ENCODE measurements at regions not wholly inside any gene's neighbourhood (a gene's known extent, or its start where the extent isn't known, plus 50 kb on each side); places are given as distances from the start of the nearest gene placed in this dataset.
"Not testable (repeated sequence)": the region's sequence is repeated elsewhere in the genome, so short reads cannot be mapped to it uniquely, and the experiment has no call there.

- no peak overlapping the region for H3K27ac Mint-ChIP-seq
- no peak for DNase-seq
- H3K4me3 Mint-ChIP-seq, result no peak overlapping the region
- ATAC-seq, result no peak
- no peaks in the 10 kb centered on the region for H3K27me3 Mint-ChIP-seq
- no peaks in the 10 kb centered on the region for H3K4me1 Mint-ChIP-seq
- peaks cover 3 to 11% of the 10 kb centered on the region in 2 donors for H3K9me3 Mint-ChIP-seq
Observed at GRCh38 chr12:86613311-86613710, 357.1 kb upstream of the MGAT4C start.

- ATAC-seq, result no peak
- no peak overlapping the region for H3K27ac Mint-ChIP-seq
- H3K27me3 Mint-ChIP-seq, result no peaks in the 10 kb centered on the region
- H3K9me3 Mint-ChIP-seq, result peaks cover 3 to 11% of the 10 kb centered on the region in 2 donors
- H3K4me1 Mint-ChIP-seq, result no peaks in the 10 kb centered on the region
- no peak for DNase-seq
- no peak overlapping the region for H3K4me3 Mint-ChIP-seq
Observed at GRCh38 chr12:86608638-86609037, 352.4 kb upstream of the MGAT4C start.

- DNase-seq (no peak), ATAC-seq (no peak)
- Mint-ChIP-seq H3K4me3 (no peak overlapping the region), H3K27me3 (no peaks in the 10 kb centered on the region), H3K27ac (no peak overlapping the region), H3K4me1 (no peaks in the 10 kb centered on the region), H3K9me3 (peaks cover 0 to 6% of the 10 kb centered on the region in 2 donors)
Observed at GRCh38 chr12:86601550-86602308, 345.5 kb upstream of the MGAT4C start.

GRCh38 chr12:86600664-86601231 lies 344.6 kb upstream of the MGAT4C start:
- Mint-ChIP-seq H3K4me1 (no peaks in the 10 kb centered on the region), H3K27ac (no peak overlapping the region), H3K9me3 (peaks cover 0 to 6% of the 10 kb centered on the region in 2 donors), H3K4me3 (no peak overlapping the region), H3K27me3 (no peaks in the 10 kb centered on the region)
- DNase-seq (no peak), ATAC-seq (no peak)

- Mint-ChIP-seq H3K27ac (no peak overlapping the region), H3K4me1 (no peaks in the 10 kb centered on the region), H3K4me3 (no peak overlapping the region), H3K9me3 (peaks cover 0 to 6% of the 10 kb centered on the region in 2 donors), H3K27me3 (no peaks in the 10 kb centered on the region)
- ATAC-seq, result no peak
- no peak for DNase-seq
Observed at GRCh38 chr12:86597431-86597830, 341.2 kb upstream of the MGAT4C start.

- H3K4me3 Mint-ChIP-seq, result no peak overlapping the region
- DNase-seq, result no peak
- ATAC-seq, result no peak
- no peaks in the 10 kb centered on the region for H3K4me1 Mint-ChIP-seq
- H3K9me3 Mint-ChIP-seq, result no peaks in the 10 kb centered on the region
- no peaks in the 10 kb centered on the region for H3K27me3 Mint-ChIP-seq
- H3K27ac Mint-ChIP-seq, result no peak overlapping the region
Observed at GRCh38 chr12:86590296-86590695, 334.1 kb upstream of the MGAT4C start.

GRCh38 chr12:86574143-86574542 lies 318.0 kb upstream of the MGAT4C start:
- Mint-ChIP-seq H3K4me3 (no peak overlapping the region), H3K27ac (no peak overlapping the region), H3K4me1 (no peaks in the 10 kb centered on the region), H3K27me3 (no peaks in the 10 kb centered on the region), H3K9me3 (peaks cover 11 to 14% of the 10 kb centered on the region in 2 donors)
- DNase-seq (no peak), ATAC-seq (no peak)

GRCh38 chr12:86572455-86572854 lies 316.3 kb upstream of the MGAT4C start:
- no peak overlapping the region for H3K4me3 Mint-ChIP-seq
- ATAC-seq (no peak), DNase-seq (no peak)
- no peak overlapping the region for H3K27ac Mint-ChIP-seq
- no peaks in the 10 kb centered on the region for H3K27me3 Mint-ChIP-seq
- H3K9me3 Mint-ChIP-seq, result peaks cover 6 to 23% of the 10 kb centered on the region in 2 donors
- no peaks in the 10 kb centered on the region for H3K4me1 Mint-ChIP-seq

- Mint-ChIP-seq H3K27ac (no peak overlapping the region), H3K4me3 (no peak overlapping the region), H3K9me3 (peaks cover 10 to 26% of the 10 kb centered on the region in 2 donors), H3K4me1 (no peaks in the 10 kb centered on the region), H3K27me3 (no peaks in the 10 kb centered on the region)
- DNase-seq, result no peak
- ATAC-seq, result no peak
Observed at GRCh38 chr12:86565038-86565437, 308.8 kb upstream of the MGAT4C start.

- not testable (repeated sequence) for H3K27ac Mint-ChIP-seq, ATAC-seq, H3K4me1 Mint-ChIP-seq, H3K4me3 Mint-ChIP-seq, H3K27me3 Mint-ChIP-seq, DNase-seq
- peaks cover 0 to 15% of the 10 kb centered on the region in 2 donors for H3K9me3 Mint-ChIP-seq
Observed at GRCh38 chr12:86555491-86555890, 299.3 kb upstream of the MGAT4C start.

- no peaks in the 10 kb centered on the region for H3K9me3 Mint-ChIP-seq
- ATAC-seq, result no peak
- DNase-seq, result no peak
- H3K27ac Mint-ChIP-seq, result no peak overlapping the region
- H3K4me1 Mint-ChIP-seq, result no peaks in the 10 kb centered on the region
- no peak overlapping the region for H3K4me3 Mint-ChIP-seq
- no peaks in the 10 kb centered on the region for H3K27me3 Mint-ChIP-seq
Observed at GRCh38 chr12:86551146-86551571, 295.0 kb upstream of the MGAT4C start.

- Mint-ChIP-seq H3K27ac (no peak overlapping the region), H3K4me1 (no peaks in the 10 kb centered on the region), H3K27me3 (no peaks in the 10 kb centered on the region), H3K4me3 (no peak overlapping the region), H3K9me3 (no peaks in the 10 kb centered on the region)
- ATAC-seq (no peak), DNase-seq (no peak)
Observed at GRCh38 chr12:86550218-86551145, 294.3 kb upstream of the MGAT4C start.

- DNase-seq (no peak), ATAC-seq (no peak)
- H3K27ac Mint-ChIP-seq, result no peak overlapping the region
- H3K4me1 Mint-ChIP-seq, result no peaks in the 10 kb centered on the region
- H3K9me3 Mint-ChIP-seq, result no peaks in the 10 kb centered on the region
- no peaks in the 10 kb centered on the region for H3K27me3 Mint-ChIP-seq
- H3K4me3 Mint-ChIP-seq, result no peak overlapping the region
Observed at GRCh38 chr12:86543716-86544115, 287.5 kb upstream of the MGAT4C start.

GRCh38 chr12:86530996-86531655 lies 274.9 kb upstream of the MGAT4C start:
- ATAC-seq (no peak), DNase-seq (no peak)
- Mint-ChIP-seq H3K27ac (no peak overlapping the region), H3K4me1 (no peaks in the 10 kb centered on the region), H3K9me3 (peaks cover under 1 to 1% of the 10 kb centered on the region in 2 donors), H3K27me3 (no peaks in the 10 kb centered on the region), H3K4me3 (no peak overlapping the region)

GRCh38 chr12:86526060-86526595 lies 269.9 kb upstream of the MGAT4C start:
- H3K27ac Mint-ChIP-seq, result no peak overlapping the region
- DNase-seq (no peak), ATAC-seq (no peak)
- H3K4me3 Mint-ChIP-seq, result no peak overlapping the region
- no peaks in the 10 kb centered on the region for H3K27me3 Mint-ChIP-seq
- H3K9me3 Mint-ChIP-seq, result peaks cover 35 to 46% of the 10 kb centered on the region in 2 donors
- H3K4me1 Mint-ChIP-seq, result no peaks in the 10 kb centered on the region
